GM12864 (cell line): ENCODE measurements at regions not wholly inside any gene's neighbourhood (a gene's known extent, or its start where the extent isn't known, plus 50 kb on each side); places are given as distances from the start of the nearest gene placed in this dataset.

Experiments used
- DNase-seq: peaks from one replicate; pipeline ENCODE4 v3.0.0-alpha.2; 2011; ENCODE audit warnings: low read depth
- H3K4me3 ChIP-seq: 2 replicates; pipeline ENCODE4 v1.5.1; 2011; ENCODE audit warnings: mild to moderate bottlenecking, low read depth, low read length, control low read depth
- CTCF ChIP-seq: IDR thresholded peaks from 2 replicates; pipeline ENCODE4 v1.5.1; 2011; ENCODE audit warnings: low read depth, mild to moderate bottlenecking, moderate library complexity, low read length, control low read depth, inconsistent platforms; ENCODE audit errors: missing control alignments

DNA sequence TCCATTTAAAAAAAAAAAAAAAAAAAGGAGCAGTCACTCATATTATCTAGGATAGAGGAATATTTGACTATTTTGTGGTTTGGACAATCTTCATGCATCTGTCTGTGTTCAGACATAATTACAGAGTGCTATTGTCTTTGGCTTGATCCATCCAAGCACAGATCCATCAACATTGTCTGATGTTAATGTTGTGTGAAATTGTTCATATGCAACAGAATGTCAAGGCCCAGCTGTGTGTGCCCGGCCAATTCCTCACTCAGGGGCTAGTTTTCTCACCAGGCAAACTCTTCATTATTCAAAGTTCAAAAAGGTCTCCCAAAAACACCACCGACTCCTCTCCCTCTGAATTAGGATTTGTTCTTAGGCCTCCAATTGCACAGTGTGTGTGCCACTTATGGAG is 324.9 kb upstream of the TMTC1 start:
- H3K4me3 ChIP-seq = no peak overlapping the region
- TF ChIP-seq CTCF = no peak
- DNase-seq = no peak

- no peak for TF ChIP-seq CTCF
- DNase-seq = no peak
- no peak overlapping the region for H3K4me3 ChIP-seq
These were observed 322.6 kb upstream of the TMTC1 start for GRCh38 chr12:30106204-30106965.

DNA sequence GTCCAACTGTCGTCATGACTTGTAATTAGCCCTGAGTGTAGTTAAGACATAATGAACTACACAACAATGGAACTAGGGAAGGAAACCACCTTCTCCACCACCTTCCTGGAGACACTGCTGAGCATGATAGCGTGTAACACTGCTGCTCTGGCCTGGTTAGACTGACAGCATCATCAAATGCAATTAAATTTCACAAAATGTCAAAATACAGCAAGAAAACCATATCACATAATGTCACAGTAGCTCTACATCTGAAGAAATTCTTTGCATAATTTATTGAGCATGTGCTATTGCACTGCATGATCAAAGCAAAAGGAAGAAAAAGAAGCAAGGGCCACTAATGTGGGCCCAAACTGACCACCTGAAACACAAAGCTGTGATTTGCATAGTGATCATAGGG is 321.8 kb upstream of the TMTC1 start:
- no peak overlapping the region for H3K4me3 ChIP-seq
- no peak for TF ChIP-seq CTCF
- no peak for DNase-seq

DNA sequence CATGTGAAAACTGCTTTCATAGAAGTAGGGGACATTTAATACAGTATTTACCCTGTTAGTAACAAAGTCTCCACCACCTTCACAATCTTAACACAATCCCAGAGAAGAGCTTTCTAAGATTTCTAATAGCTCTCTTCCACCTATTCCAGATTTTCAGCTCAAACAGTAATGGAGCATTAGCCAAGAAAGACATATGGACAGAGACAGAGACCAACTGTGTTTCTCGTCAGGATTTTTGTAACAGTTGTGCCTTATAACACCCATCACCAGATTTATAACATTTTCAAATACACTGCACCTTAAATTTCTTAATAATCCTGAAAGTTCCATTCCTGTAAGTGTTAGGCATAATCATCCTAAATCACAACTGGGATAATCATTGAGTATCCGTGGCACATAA is 321.2 kb upstream of the TMTC1 start:
- TF ChIP-seq CTCF = no peak

GRCh38 chr12:30100741-30101140 is 317.0 kb upstream of the TMTC1 start:
- TF ChIP-seq CTCF = no peak
- no peak overlapping the region for H3K4me3 ChIP-seq

More for the DNA sequence above, 321.2 kb upstream of the TMTC1 start:
- DNase-seq = no peak
- no peak overlapping the region for H3K4me3 ChIP-seq

GRCh38 chr12:30098677-30099076 is 314.9 kb upstream of the TMTC1 start:
- no peak for TF ChIP-seq CTCF
- DNase-seq = no peak
- H3K4me3 ChIP-seq = no peak overlapping the region

More at GRCh38 chr12:30100741-30101140, 317.0 kb upstream of the TMTC1 start:
- DNase-seq = no peak

- no peak for TF ChIP-seq CTCF
- no peak for DNase-seq
- no peak overlapping the region for H3K4me3 ChIP-seq
These were observed 311.8 kb upstream of the TMTC1 start for GRCh38 chr12:30095511-30095910.
